ENCODE measurements at regions not wholly inside any gene's neighbourhood (a gene's known extent, or its start where the extent isn't known, plus 50 kb on each side); places are given as distances from the start of the nearest gene placed in this dataset.
A peak's percentile ranks its signal among the peaks of the same experiment; 100 is the strongest.
"Not testable (repeated sequence)": the region's sequence is repeated elsewhere in the genome, so short reads cannot be mapped to it uniquely, and the experiment has no call there.

GRCh38 chr10:45564303-45564959 is 108.1 kb downstream of the ZFAND4 start:
- DNase-seq: no peak

GRCh38 chr10:45561952-45562351 is 110.6 kb downstream of the ZFAND4 start:
- DNase-seq: no peak

DNA sequence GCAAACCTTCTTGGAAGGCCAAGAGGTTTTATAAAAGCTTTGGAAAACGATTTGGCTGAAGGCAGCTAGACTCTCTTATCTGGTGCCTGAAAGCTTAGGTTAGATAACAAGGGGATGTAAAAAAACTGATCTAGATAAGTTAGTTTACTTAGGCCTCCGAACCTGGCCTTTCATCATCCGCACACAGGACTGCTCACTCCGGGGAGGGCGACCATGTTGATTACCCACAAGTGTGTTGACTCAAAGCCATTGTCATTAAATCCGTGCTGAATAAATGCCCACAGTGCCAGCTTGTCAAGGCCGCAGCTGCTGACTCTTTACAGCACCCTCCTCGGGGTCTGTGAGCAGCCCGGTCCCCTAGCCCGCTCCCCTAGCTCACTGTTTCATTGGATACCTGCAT is 112.3 kb downstream of the ZFAND4 start:
- no peak for DNase-seq

- no peak for DNase-seq
These were observed 114.1 kb downstream of the ZFAND4 start for GRCh38 chr10:45558425-45558824.

DNA sequence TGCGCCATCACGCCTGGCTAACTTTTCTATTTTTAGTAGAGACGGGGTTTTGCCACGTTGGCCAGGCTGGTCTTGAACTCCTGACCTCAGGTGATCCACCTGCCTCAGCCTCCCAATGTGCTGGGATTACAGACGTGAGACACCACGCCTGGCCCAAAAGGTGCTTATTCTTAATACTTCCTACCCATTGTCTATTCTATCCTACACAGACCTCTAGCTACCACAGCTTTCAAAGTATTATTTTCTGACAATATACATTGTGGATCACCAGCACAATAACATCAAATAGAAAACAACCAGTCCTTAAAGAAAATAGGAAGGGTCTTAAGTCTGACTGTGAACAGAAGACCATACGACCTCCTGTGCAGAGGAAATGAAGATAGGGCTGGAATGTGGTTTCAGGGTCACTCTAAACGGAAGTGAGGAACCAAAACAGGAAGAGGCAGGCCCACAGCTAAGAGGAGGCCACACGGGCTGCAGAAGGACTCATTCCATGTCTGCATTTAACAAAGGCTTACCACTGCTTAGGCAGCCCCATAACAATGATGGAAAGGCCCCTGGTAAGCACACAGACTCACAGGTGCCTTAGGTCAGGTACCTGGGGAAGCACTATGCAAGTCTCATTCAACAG is 115.2 kb downstream of the ZFAND4 start:
- peak; percentile 89 to 95 for DNase-seq

GRCh38 chr10:45555795-45556194 is 116.8 kb downstream of the ZFAND4 start:
- DNase-seq: no peak

GRCh38 chr10:45555332-45555731 is 117.2 kb downstream of the ZFAND4 start:
- not testable (repeated sequence) for DNase-seq

- no peak for DNase-seq
These were observed 119.0 kb downstream of the ZFAND4 start for GRCh38 chr10:45553613-45554012.

- DNase-seq: no peak
These were observed 119.4 kb downstream of the ZFAND4 start for GRCh38 chr10:45553155-45553554.

DNA sequence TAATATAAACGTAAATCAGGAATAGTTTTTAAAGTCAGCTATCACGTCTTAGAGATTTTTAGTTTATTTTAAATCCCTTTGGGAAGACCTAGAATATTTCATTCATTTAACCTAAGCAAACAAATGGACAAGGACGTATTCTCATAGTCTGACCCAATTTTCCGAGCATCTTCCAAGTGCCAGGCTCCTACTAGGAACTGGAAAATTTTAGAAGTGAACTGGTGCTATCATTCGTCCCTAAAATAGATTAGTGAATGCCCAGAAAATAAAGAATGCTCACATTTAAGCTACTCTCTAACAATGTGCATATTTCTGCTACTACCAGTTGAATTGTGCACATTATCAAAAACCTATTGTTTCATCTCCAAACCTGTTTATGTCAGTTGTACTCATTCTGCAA is 120.1 kb downstream of the ZFAND4 start:
- no peak for DNase-seq

GRCh38 chr10:45550903-45551786 is 121.4 kb downstream of the ZFAND4 start:
- no peak for DNase-seq

DNA sequence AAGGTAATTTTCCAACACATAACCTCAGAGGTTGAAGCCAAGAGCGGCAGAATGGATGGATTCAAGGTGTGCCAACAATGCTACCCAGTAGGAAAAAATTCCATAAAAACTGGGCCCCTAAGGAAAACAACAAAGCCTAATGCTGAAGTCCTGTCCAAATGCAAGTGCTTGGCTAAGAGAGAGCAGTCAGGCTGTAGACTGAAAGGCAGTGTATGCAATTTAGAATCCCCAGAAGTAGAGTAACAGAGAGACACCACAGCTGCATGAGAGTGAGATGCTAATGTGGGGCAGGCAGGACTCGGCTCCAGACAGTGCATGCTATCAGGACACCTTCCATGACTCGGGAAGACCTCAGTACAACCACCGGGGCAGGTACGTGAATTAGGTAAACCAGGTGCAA is 124.5 kb downstream of the ZFAND4 start:
- no peak for DNase-seq

- DNase-seq: no peak
These were observed 125.4 kb downstream of the ZFAND4 start for GRCh38 chr10:45547207-45547606.

- DNase-seq: peak; percentile 17 to 39
These were observed 127.4 kb downstream of the ZFAND4 start for GRCh38 chr10:45545150-45545549.

GRCh38 chr10:45544191-45544590 is 128.4 kb downstream of the ZFAND4 start:
- no peak for DNase-seq

DNA sequence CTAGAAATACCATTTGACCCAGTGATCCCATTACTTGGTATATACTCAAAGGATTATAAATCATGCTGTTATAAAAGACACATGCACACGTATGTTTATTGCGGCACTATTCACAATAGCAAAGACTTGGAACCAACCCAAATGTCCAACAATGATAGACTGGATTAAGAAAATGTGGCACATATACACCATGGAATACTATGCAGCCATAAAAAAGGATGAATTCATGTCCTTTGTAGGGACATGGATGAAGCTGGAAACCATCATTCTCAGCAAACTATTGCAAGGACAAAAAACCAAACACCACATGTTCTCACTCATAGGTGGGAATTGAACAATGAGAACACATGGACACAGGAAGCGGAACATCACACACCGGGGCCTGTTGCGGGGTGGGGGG is 131.5 kb downstream of the ZFAND4 start:
- not testable (repeated sequence) for DNase-seq

DNA sequence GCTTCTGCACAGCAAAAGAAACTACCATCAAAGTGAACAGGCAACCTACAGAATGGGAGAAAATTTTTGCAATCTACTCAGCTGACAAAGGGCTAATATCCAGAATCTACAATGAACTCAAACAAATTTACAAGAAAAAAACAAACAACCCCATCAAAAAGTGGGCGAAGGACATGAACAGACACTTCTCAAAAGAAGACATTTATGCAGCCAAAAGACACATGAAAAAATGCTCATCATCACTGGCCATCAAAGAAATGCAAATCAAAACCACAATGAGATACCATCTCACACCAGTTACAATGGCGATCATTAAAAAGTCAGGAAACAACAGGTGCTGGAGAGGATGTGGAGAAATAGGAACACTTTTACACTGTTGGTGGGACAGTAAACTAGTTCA is 132.0 kb downstream of the ZFAND4 start:
- not testable (repeated sequence) for DNase-seq

- not testable (repeated sequence) for DNase-seq
These were observed 133.0 kb downstream of the ZFAND4 start for GRCh38 chr10:45539569-45539968.

GRCh38 chr10:45534572-45534971 is 138.0 kb downstream of the ZFAND4 start:
- no peak for DNase-seq

DNA sequence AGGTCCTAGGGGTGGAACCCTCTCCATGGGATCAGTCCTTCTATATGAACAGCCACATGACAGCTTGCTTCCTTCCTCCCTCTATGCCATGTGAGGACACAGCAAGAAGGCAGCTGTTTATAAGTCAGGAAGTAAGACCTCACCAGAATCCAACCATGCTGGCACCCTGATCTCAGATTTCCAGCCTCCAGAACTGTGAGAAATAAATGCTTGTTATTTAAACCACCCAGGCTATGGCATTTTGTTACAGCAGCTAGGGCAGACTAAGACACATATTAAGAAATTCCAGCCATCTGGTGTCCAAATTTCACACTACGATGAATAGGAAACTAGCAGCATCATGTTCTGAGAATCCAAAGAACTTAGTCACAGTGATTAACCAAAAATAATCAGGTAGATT is 140.1 kb downstream of the ZFAND4 start:
- DNase-seq: peak; percentile 86 to 91

DNA sequence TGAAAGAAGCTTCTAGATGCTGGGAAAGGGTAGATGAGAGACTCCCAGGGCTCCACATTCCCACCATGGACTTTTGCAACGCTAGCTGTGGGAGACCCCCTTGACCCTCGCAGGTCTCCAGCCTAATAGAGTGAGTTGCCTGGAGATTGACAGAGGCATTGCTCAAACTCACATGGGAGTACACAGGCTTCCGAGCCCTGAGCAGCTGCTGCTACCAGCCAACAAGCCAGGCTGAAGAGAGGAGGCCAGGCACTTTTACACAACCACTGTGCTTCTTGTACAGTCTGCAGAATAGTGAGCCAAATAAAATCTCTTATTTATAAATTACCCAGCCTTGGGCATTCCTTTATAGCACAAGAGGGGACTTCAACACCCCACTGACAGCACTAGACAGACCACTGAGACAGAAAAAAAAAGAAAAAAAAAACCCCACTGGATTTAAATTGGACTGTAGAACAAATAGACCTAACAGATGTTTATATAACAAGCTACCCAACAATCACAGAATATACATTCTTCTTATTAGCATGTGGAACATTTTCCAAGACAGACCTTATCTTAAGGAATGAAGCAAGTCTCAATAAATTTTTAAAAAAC is 146.2 kb downstream of the ZFAND4 start:
- no peak for DNase-seq

DNA sequence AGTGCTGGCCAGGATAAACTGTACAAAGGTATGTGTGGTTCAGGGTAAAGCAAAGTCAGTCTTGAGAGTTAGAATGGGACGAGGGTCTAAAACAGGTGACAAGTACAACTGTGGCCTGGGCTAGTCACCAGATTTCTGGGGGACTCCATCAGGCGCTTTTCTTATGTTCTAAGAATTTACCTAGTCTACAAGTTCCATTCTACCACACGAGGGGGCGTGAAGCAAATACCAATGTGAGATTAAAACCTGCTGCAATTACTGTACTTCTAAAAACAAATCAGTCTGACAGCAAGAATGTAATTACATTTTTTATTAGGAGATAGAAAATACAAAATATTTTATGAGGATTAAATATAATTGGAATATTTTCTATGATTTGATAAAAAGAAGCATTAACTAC is 146.5 kb downstream of the ALOX5 start:
- DNase-seq: no peak

- no peak for DNase-seq
These were observed 144.7 kb downstream of the ALOX5 start for GRCh38 chr10:45518741-45519140.
